ENCODE measurements at regions not wholly inside any gene's neighbourhood (a gene's known extent, or its start where the extent isn't known, plus 50 kb on each side); places are given as distances from the start of the nearest gene placed in this dataset.

- CTCF ChIA-PET, result no interaction called here
- POLR2A ChIA-PET, result no interaction called here
- no peaks in the 10 kb centered on the region for H3K4me1 Mint-ChIP-seq
- 60% methylated on average over 3 of the region's 5 CpGs for WGBS (ENCODE audit: insufficient coverage)
- ATAC-seq (replicated peaks in 1 of 4), result no peak
- no peaks in the 10 kb centered on the region for H3K36me3 Mint-ChIP-seq
- peaks cover 4 to 19% (median 15%) of the 10 kb centered on the region in 3 donors for H3K9me3 Mint-ChIP-seq
- Histone ChIP-seq H3K4me3 (ENCODE audit: control insufficient read depth in 1 of 2, extremely low read depth in 1 of 2, low read length in 1 of 2) (no peak overlapping the region), H3K9me3 (no peaks in the 10 kb centered on the region), H3K4me1 (ENCODE audit: control insufficient read depth in 1 of 2, extremely low read depth in 1 of 2, insufficient read depth in 2 of 2, low read length in 2 of 2) (no peaks in the 10 kb centered on the region), H3K27ac (ENCODE audit: low read length) (no peak overlapping the region), H3K27me3 (replicated peaks in 1 of 2; ENCODE audit: control insufficient read depth in 2 of 2, extremely low read depth in 1 of 2, insufficient read depth in 2 of 2, low read length in 1 of 2) (no peaks in the 10 kb centered on the region), H3K36me3 (ENCODE audit: control insufficient read depth in 2 of 2, extremely low read depth in 1 of 2, insufficient read depth in 1 of 2, low read length in 1 of 2) (no peaks in the 10 kb centered on the region)
- DNase-seq, result no peak
- no peaks in the 10 kb centered on the region for H3K27me3 Mint-ChIP-seq
- H3K27ac Mint-ChIP-seq, result no peak overlapping the region
- H3K4me3 Mint-ChIP-seq, result no peak overlapping the region
Measured at GRCh38 chr3:76765511-76765910, 274.4 kb upstream of the ROBO2 start.

DNA sequence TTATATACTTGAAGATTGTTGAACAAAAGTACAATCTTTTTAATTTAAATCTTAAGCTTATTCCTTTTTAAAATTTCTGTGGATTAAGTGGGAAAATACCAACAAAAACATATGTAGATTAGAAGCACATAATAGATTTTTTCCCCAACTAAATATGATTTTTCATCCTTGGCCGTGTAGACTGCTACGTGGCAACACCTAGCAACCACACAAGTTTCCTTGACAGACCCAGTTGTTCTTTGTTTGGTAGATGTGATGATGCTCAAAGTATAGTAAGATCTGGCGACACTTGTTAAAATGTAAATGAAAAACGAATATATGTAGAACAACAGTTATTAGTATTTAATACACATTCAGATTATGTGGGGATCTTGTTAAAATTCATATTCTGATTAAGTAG lies 271.0 kb upstream of the ROBO2 start:
- no peak overlapping the region for H3K4me3 Mint-ChIP-seq
- H3K9me3 ChIP-seq, result no peaks in the 10 kb centered on the region
- H3K27ac Mint-ChIP-seq, result no peak overlapping the region
- no peak for DNase-seq
- H3K4me1 Mint-ChIP-seq, result no peaks in the 10 kb centered on the region
- no peaks in the 10 kb centered on the region for H3K36me3 Mint-ChIP-seq
- no peak overlapping the region for H3K27ac ChIP-seq (ENCODE audit: low read length)
- no peaks in the 10 kb centered on the region for H3K36me3 ChIP-seq (ENCODE audit: control insufficient read depth in 2 of 2, extremely low read depth in 1 of 2, insufficient read depth in 1 of 2, low read length in 1 of 2)
- ATAC-seq (replicated peaks in 1 of 4), result no peak
- H3K27me3 Mint-ChIP-seq, result no peaks in the 10 kb centered on the region
- ChIA-PET POLR2A (no interaction called here), CTCF (no interaction called here)
- H3K9me3 Mint-ChIP-seq, result peaks cover 4 to 31% (median 22%) of the 10 kb centered on the region in 3 donors
- WGBS (ENCODE audit: insufficient coverage), result no CpG with 5 or more reads among the region's 4 CpGs
- H3K4me3 ChIP-seq (ENCODE audit: control insufficient read depth in 1 of 2, extremely low read depth in 1 of 2, low read length in 1 of 2), result no peak overlapping the region
- H3K4me1 ChIP-seq (ENCODE audit: control insufficient read depth in 1 of 2, extremely low read depth in 1 of 2, insufficient read depth in 2 of 2, low read length in 2 of 2), result no peaks in the 10 kb centered on the region
- no peaks in the 10 kb centered on the region for H3K27me3 ChIP-seq (replicated peaks in 1 of 2; ENCODE audit: control insufficient read depth in 2 of 2, extremely low read depth in 1 of 2, insufficient read depth in 2 of 2, low read length in 1 of 2)

GRCh38 chr3:76776927-76777326 lies 263.0 kb upstream of the ROBO2 start:
- no peak overlapping the region for H3K27ac Mint-ChIP-seq
- peaks cover 15 to 29% (median 22%) of the 10 kb centered on the region in 3 donors for H3K9me3 Mint-ChIP-seq
- POLR2A ChIA-PET, result no interaction called here
- Histone ChIP-seq H3K9me3 (no peaks in the 10 kb centered on the region), H3K36me3 (ENCODE audit: control insufficient read depth in 2 of 2, extremely low read depth in 1 of 2, insufficient read depth in 1 of 2, low read length in 1 of 2) (no peaks in the 10 kb centered on the region), H3K27ac (ENCODE audit: low read length) (no peak overlapping the region), H3K4me1 (ENCODE audit: control insufficient read depth in 1 of 2, extremely low read depth in 1 of 2, insufficient read depth in 2 of 2, low read length in 2 of 2) (no peaks in the 10 kb centered on the region), H3K4me3 (ENCODE audit: control insufficient read depth in 1 of 2, extremely low read depth in 1 of 2, low read length in 1 of 2) (no peak overlapping the region), H3K27me3 (replicated peaks in 1 of 2; ENCODE audit: control insufficient read depth in 2 of 2, extremely low read depth in 1 of 2, insufficient read depth in 2 of 2, low read length in 1 of 2) (no peaks in the 10 kb centered on the region)
- H3K36me3 Mint-ChIP-seq, result no peaks in the 10 kb centered on the region
- H3K4me1 Mint-ChIP-seq, result no peaks in the 10 kb centered on the region
- no peaks in the 10 kb centered on the region for H3K27me3 Mint-ChIP-seq
- ATAC-seq (replicated peaks in 1 of 4), result no peak
- H3K4me3 Mint-ChIP-seq, result no peak overlapping the region
- CTCF ChIA-PET, result no interaction called here
- no CpG with 5 or more reads among the region's 3 CpGs for WGBS (ENCODE audit: insufficient coverage)
- DNase-seq, result no peak

DNA sequence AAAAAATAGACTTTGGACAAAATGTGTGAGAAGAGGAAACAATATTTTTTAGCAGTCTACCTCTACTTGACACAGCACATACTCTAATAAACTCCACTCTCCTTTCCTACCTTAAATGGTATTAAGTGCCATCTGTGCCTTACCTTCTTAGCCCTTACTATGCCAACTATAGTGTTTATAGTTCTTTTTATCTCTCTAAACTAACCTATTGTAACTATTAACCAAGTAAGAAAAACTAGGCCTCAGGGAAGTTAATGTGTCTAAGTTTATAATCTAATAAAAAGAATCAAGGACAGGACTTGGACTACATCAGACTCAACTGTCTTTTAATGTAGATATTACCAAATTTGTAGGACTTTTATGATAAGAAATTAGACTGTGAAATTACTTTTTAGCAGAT lies 251.7 kb upstream of the ROBO2 start:
- Histone ChIP-seq H3K27ac (ENCODE audit: low read length) (no peak overlapping the region), H3K36me3 (ENCODE audit: control insufficient read depth in 2 of 2, extremely low read depth in 1 of 2, insufficient read depth in 1 of 2, low read length in 1 of 2) (no peaks in the 10 kb centered on the region), H3K4me1 (ENCODE audit: control insufficient read depth in 1 of 2, extremely low read depth in 1 of 2, insufficient read depth in 2 of 2, low read length in 2 of 2) (no peaks in the 10 kb centered on the region), H3K27me3 (replicated peaks in 1 of 2; ENCODE audit: control insufficient read depth in 2 of 2, extremely low read depth in 1 of 2, insufficient read depth in 2 of 2, low read length in 1 of 2) (no peaks in the 10 kb centered on the region), H3K9me3 (no peaks in the 10 kb centered on the region), H3K4me3 (ENCODE audit: control insufficient read depth in 1 of 2, extremely low read depth in 1 of 2, low read length in 1 of 2) (no peak overlapping the region)
- DNase-seq (no peak), ATAC-seq (replicated peaks in 1 of 4) (no peak)
- no peaks in the 10 kb centered on the region for H3K27me3 Mint-ChIP-seq
- ChIA-PET POLR2A (no interaction called here), CTCF (no interaction called here)
- no peaks in the 10 kb centered on the region for H3K36me3 Mint-ChIP-seq
- H3K27ac Mint-ChIP-seq, result no peak overlapping the region
- H3K4me3 Mint-ChIP-seq, result no peak overlapping the region
- H3K4me1 Mint-ChIP-seq, result no peaks in the 10 kb centered on the region
- H3K9me3 Mint-ChIP-seq, result peaks cover 18 to 24% (median 22%) of the 10 kb centered on the region in 3 donors

DNA sequence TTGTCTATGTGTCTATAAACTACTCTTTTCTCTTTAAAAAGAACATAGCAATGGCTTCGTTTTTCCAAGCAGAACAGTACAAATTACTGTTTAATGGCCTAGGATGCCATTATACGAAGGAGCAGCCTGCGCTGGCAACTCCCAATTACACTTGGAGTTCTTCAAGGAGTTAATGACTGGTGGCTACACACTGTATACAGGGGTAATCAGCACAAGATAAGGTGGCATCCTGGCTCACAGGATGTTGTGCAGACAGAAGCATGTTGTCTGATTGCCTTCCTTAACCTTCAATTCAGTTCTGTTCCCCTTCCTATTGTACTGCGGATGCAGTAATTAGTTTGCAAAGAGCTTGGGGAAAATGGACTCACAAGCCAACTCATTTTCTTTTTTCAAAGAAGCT lies 250.7 kb upstream of the ROBO2 start:
- ChIA-PET CTCF (no interaction called here), POLR2A (no interaction called here)
- no peaks in the 10 kb centered on the region for H3K27me3 Mint-ChIP-seq
- Histone ChIP-seq H3K27ac (ENCODE audit: low read length) (no peak overlapping the region), H3K27me3 (replicated peaks in 1 of 2; ENCODE audit: control insufficient read depth in 2 of 2, extremely low read depth in 1 of 2, insufficient read depth in 2 of 2, low read length in 1 of 2) (no peaks in the 10 kb centered on the region), H3K4me1 (ENCODE audit: control insufficient read depth in 1 of 2, extremely low read depth in 1 of 2, insufficient read depth in 2 of 2, low read length in 2 of 2) (no peaks in the 10 kb centered on the region), H3K9me3 (no peaks in the 10 kb centered on the region), H3K4me3 (ENCODE audit: control insufficient read depth in 1 of 2, extremely low read depth in 1 of 2, low read length in 1 of 2) (no peak overlapping the region), H3K36me3 (ENCODE audit: control insufficient read depth in 2 of 2, extremely low read depth in 1 of 2, insufficient read depth in 1 of 2, low read length in 1 of 2) (no peaks in the 10 kb centered on the region)
- H3K4me1 Mint-ChIP-seq, result no peaks in the 10 kb centered on the region
- peaks cover 20 to 23% (median 22%) of the 10 kb centered on the region in 3 donors for H3K9me3 Mint-ChIP-seq
- H3K4me3 Mint-ChIP-seq, result no peak overlapping the region
- DNase-seq (no peak), ATAC-seq (replicated peaks in 1 of 4) (no peak)
- WGBS (ENCODE audit: insufficient coverage), result no CpG with 5 or more reads among the region's 4 CpGs
- H3K27ac Mint-ChIP-seq, result no peak overlapping the region
- no peaks in the 10 kb centered on the region for H3K36me3 Mint-ChIP-seq

DNA sequence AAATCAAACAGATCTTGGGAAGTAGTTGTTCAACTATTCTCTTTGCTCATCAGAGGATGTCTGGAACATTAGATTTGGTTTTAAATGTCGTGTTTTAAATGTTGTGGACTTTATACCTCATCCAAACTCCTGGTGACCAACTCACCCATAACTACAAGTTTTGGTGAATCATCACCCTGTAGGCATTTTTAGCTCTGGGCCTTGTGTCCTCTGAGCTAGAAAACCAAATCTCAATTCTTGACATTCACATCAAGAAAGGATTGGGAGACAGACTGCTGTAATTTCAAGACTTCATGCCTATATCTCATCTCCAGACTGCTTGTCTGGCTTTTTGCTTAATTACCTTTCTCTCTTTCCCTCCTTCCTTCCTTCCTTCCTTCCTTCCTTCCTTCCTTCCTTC lies 228.5 kb upstream of the ROBO2 start:
- POLR2A ChIA-PET, result interaction anchor here in 1 of 2 donors (0.6 kb wide), 1 partner anchor 75 kb away, joined by 4 read pairs; no protein-coding TSS in a partner anchor
- H3K27me3 ChIP-seq (replicated peaks in 1 of 2; ENCODE audit: control insufficient read depth in 2 of 2, extremely low read depth in 1 of 2, insufficient read depth in 2 of 2, low read length in 1 of 2), result no peaks in the 10 kb centered on the region
- peaks cover 15 to 21% (median 17%) of the 10 kb centered on the region in 3 donors for H3K9me3 Mint-ChIP-seq
- H3K9me3 ChIP-seq, result peaks cover 2% of the 10 kb centered on the region
- no peak overlapping the region for H3K4me3 Mint-ChIP-seq
- H3K27me3 Mint-ChIP-seq, result no peaks in the 10 kb centered on the region
- no peaks in the 10 kb centered on the region for H3K4me1 Mint-ChIP-seq
- no peaks in the 10 kb centered on the region for H3K4me1 ChIP-seq (ENCODE audit: control insufficient read depth in 1 of 2, extremely low read depth in 1 of 2, insufficient read depth in 2 of 2, low read length in 2 of 2)
- DNase-seq, result no peak
- no peaks in the 10 kb centered on the region for H3K36me3 Mint-ChIP-seq
- WGBS (ENCODE audit: insufficient coverage), result no CpG with 5 or more reads among the region's 1 CpG
- H3K27ac ChIP-seq (ENCODE audit: low read length), result no peak overlapping the region
- CTCF ChIA-PET, result no interaction called here
- H3K27ac Mint-ChIP-seq, result no peak overlapping the region
- no peak overlapping the region for H3K4me3 ChIP-seq (ENCODE audit: control insufficient read depth in 1 of 2, extremely low read depth in 1 of 2, low read length in 1 of 2)
- H3K36me3 ChIP-seq (ENCODE audit: control insufficient read depth in 2 of 2, extremely low read depth in 1 of 2, insufficient read depth in 1 of 2, low read length in 1 of 2), result no peaks in the 10 kb centered on the region
- no peak for ATAC-seq (replicated peaks in 1 of 4)

- no peak overlapping the region for H3K4me3 Mint-ChIP-seq
- ChIA-PET CTCF (no interaction called here), POLR2A (interaction anchor here in 1 of 2 donors (0.7 kb wide), 1 partner anchor 1225 kb away, joined by 4 read pairs; no protein-coding TSS in a partner anchor)
- no peak overlapping the region for H3K27ac Mint-ChIP-seq
- DNase-seq, result no peak
- no CpG with 5 or more reads among the region's 2 CpGs for WGBS (ENCODE audit: insufficient coverage)
- ATAC-seq (replicated peaks in 1 of 4), result no peak
- Histone ChIP-seq H3K27me3 (replicated peaks in 1 of 2; ENCODE audit: control insufficient read depth in 2 of 2, extremely low read depth in 1 of 2, insufficient read depth in 2 of 2, low read length in 1 of 2) (no peaks in the 10 kb centered on the region), H3K27ac (ENCODE audit: low read length) (no peak overlapping the region), H3K4me3 (ENCODE audit: control insufficient read depth in 1 of 2, extremely low read depth in 1 of 2, low read length in 1 of 2) (no peak overlapping the region), H3K4me1 (ENCODE audit: control insufficient read depth in 1 of 2, extremely low read depth in 1 of 2, insufficient read depth in 2 of 2, low read length in 2 of 2) (no peaks in the 10 kb centered on the region), H3K36me3 (ENCODE audit: control insufficient read depth in 2 of 2, extremely low read depth in 1 of 2, insufficient read depth in 1 of 2, low read length in 1 of 2) (no peaks in the 10 kb centered on the region), H3K9me3 (no peaks in the 10 kb centered on the region)
- no peaks in the 10 kb centered on the region for H3K4me1 Mint-ChIP-seq
- H3K27me3 Mint-ChIP-seq, result no peaks in the 10 kb centered on the region
- H3K9me3 Mint-ChIP-seq, result peaks cover 18 to 22% (median 19%) of the 10 kb centered on the region in 3 donors
- H3K36me3 Mint-ChIP-seq, result no peaks in the 10 kb centered on the region
Measured at GRCh38 chr3:76812649-76813242, 227.2 kb upstream of the ROBO2 start.
